ENCODE measurements at regions not wholly inside any gene's neighbourhood (a gene's known extent, or its start where the extent isn't known, plus 50 kb on each side); places are given as distances from the start of the nearest gene placed in this dataset.

- TF ChIP-seq TBP (IDR thresholded peaks at IDR 0.05; ENCODE audit: low read depth, low read length), result no peak
- no peak for TF ChIP-seq ATF3 (IDR thresholded peaks at IDR 0.05; ENCODE audit: insufficient read depth, low read depth, low read length)
- TF ChIP-seq POLR2A (IDR thresholded peaks at IDR 0.05; ENCODE audit: control extremely low read depth in 1 of 2, low read depth in 2 of 2, low read length in 2 of 2), result no peak
- no peak for TF ChIP-seq YY1 (IDR thresholded peaks at IDR 0.05; ENCODE audit: low read depth, low read length)
- TF ChIP-seq MAX (IDR thresholded peaks at IDR 0.05), result no peak
- TF ChIP-seq CHD7 (IDR thresholded peaks at IDR 0.05; ENCODE audit: insufficient replicate concordance, low read length), result no peak
Observed at GRCh38 chr12:62129291-62129690, 130.9 kb upstream of the USP15 start (continued).
